ENCODE measurements at regions not wholly inside any gene's neighbourhood (a gene's known extent, or its start where the extent isn't known, plus 50 kb on each side); places are given as distances from the start of the nearest gene placed in this dataset.
"Not testable (repeated sequence)": the region's sequence is repeated elsewhere in the genome, so short reads cannot be mapped to it uniquely, and the experiment has no call there.

DNA sequence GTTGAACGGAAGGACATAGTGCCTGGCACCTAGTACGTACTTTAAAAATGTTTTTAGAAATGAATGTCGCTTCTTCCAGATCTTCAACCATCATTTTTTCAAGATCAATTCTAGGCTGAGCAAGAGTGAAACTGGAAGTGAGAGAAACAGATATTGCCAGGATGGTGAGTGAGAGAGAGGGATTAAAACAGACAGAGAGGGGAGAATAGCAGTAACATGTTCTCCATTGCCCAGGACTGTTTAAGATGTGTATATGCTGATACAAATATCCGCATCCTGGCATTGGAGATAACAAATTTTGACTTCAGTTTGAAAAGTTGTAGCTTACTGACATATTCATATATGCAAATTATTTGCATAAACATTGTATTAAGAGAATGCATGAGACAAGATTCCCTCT lies 1156.1 kb downstream of the TBL1XR1 start:
- no peak for DNase-seq (ENCODE audit: low spot score)
- no peak overlapping the region for H3K4me3 ChIP-seq
- no peak overlapping the region for H3K27ac ChIP-seq
- TF ChIP-seq, protein P1, sequence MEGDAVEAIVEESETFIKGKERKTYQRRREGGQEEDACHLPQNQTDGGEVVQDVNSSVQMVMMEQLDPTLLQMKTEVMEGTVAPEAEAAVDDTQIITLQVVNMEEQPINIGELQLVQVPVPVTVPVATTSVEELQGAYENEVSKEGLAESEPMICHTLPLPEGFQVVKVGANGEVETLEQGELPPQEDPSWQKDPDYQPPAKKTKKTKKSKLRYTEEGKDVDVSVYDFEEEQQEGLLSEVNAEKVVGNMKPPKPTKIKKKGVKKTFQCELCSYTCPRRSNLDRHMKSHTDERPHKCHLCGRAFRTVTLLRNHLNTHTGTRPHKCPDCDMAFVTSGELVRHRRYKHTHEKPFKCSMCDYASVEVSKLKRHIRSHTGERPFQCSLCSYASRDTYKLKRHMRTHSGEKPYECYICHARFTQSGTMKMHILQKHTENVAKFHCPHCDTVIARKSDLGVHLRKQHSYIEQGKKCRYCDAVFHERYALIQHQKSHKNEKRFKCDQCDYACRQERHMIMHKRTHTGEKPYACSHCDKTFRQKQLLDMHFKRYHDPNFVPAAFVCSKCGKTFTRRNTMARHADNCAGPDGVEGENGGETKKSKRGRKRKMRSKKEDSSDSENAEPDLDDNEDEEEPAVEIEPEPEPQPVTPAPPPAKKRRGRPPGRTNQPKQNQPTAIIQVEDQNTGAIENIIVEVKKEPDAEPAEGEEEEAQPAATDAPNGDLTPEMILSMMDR (IDR thresholded peaks at IDR 0.05): no peak

GRCh38 chr3:176037636-176038035 lies 1159.6 kb downstream of the TBL1XR1 start:
- Histone ChIP-seq H3K27ac (no peak overlapping the region), H3K4me3 (no peak overlapping the region)
- DNase-seq (ENCODE audit: low spot score): no peak
- TF ChIP-seq, protein P1 (IDR thresholded peaks at IDR 0.05): no peak

DNA sequence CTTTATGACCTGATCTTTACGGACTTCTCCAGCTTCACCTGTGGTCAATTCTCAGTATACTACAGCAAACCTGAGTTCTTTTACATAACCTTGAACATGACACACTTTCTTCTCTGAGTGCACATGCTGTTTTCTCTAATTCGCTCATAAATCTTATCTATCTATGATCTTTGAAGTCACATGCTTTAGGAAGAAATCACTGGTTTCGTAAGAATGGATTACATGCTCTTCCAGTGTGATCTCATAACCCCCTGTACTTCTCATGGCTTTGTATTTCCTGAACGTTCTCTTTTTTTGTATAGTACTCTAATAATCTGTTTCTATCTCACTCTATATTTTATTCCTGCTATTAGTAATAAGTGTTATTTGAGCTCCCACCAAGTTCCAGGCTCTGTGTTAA lies 1165.2 kb downstream of the TBL1XR1 start:
- no peak for DNase-seq (ENCODE audit: low spot score)
- Histone ChIP-seq H3K4me3 (no peak overlapping the region), H3K27ac (no peak overlapping the region)
- TF ChIP-seq, protein P1 (IDR thresholded peaks at IDR 0.05): no peak

- H3K27ac ChIP-seq; H3K4me3 ChIP-seq; DNase-seq (ENCODE audit: low spot score): not testable (repeated sequence)
Observed at GRCh38 chr3:176016203-176016602, 1157.1 kb downstream of the NAALADL2 start.

- not testable (repeated sequence) for H3K4me3 ChIP-seq; DNase-seq (ENCODE audit: low spot score)
Observed at GRCh38 chr3:176015228-176015627, 1156.1 kb downstream of the NAALADL2 start.

DNA sequence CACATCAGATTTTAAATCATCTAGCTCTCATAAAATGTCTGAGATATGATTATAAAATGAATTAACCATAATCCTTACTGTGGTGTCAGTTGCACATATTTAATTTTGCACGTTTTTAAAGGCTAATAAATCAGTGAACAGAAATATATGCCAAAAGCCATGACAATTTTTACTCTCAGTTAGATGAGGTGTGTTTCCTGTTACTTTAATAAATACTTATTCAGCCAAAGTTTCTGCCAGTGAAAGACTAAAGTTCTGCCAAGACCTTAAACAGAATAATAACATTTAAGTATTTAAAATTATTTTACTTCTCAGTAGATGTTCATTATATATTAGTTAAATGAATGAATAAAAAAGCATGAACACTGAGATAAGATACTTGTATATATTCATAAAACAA lies 1150.1 kb downstream of the NAALADL2 start:
- H3K4me3 ChIP-seq: no peak overlapping the region
- no peak overlapping the region for H3K27ac ChIP-seq
- no peak for DNase-seq (ENCODE audit: low spot score)
- TF ChIP-seq, protein P1 (IDR thresholded peaks at IDR 0.05): no peak

More at GRCh38 chr3:176015228-176015627, 1156.1 kb downstream of the NAALADL2 start:
- not testable (repeated sequence) for H3K27ac ChIP-seq

DNA sequence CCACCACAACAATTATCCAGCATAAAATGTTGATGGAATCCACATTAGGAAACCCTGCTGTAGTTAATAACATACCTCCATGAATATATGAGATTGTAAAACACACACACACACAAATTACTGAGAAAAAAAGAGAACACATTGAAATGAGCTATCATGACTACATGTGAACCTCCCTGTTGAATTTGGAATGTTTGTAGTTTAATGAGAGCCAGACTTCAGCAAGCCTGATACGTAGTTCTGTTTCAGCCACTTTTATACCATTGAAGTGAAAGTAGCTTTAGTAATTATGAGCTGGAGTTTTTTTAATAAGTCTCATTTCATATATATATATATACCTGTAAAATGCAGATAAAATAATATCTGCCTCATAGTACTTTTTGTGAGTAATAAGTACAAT lies 1146.4 kb downstream of the NAALADL2 start:
- no peak overlapping the region for H3K4me3 ChIP-seq
- no peak for DNase-seq (ENCODE audit: low spot score)
- no peak overlapping the region for H3K27ac ChIP-seq
- TF ChIP-seq, protein P1 (IDR thresholded peaks at IDR 0.05): no peak

DNA sequence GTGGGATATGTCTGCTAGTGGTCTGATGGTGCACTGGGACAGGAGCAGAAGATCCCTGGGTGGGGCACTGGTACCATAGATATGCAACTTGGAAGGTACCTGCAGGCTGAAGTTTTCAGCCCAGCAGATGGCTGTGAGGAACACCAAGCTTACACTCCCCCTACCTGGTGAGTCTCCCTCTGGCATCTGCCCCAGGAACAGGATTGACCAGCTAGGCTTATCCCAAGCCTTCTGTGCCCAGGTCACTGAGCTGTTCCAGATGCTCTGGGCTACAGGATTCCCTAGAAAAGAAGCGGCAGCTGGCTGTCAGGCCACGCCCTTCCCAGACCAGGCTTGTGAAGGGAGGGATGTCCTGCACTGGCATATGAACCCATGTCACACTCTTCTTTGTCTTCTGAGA lies 1130.0 kb downstream of the NAALADL2 start:
- TF ChIP-seq, protein P1 (IDR thresholded peaks at IDR 0.05): no peak
- no peak for DNase-seq (ENCODE audit: low spot score)
- H3K27ac ChIP-seq: no peak overlapping the region
- no peak overlapping the region for H3K4me3 ChIP-seq
